ENCODE measurements at regions not wholly inside any gene's neighbourhood (a gene's known extent, or its start where the extent isn't known, plus 50 kb on each side); places are given as distances from the start of the nearest gene placed in this dataset.

GRCh38 chr4:125022855-125023501, 291.8 kb upstream of the FAT4 start:
- in situ Hi-C loops (cut with MboI; ENCODE audit: low sequenced_read_pairs) (no loop called here), intact Hi-C loops (cut with micrococcal nuclease) (no loop called here), dilution Hi-C loops (cut with HindIII; ENCODE audit: low sequenced_read_pairs, unreplicated experiment) (no loop called here)
- Histone ChIP-seq H4K5ac (ENCODE audit: low read depth, low read length) (no peak overlapping the region), H4K91ac (ENCODE audit: insufficient read depth, low read depth, low read length) (no peak overlapping the region), H3K4me2 (ENCODE audit: low read depth, low read length) (no peak overlapping the region), H4K8ac (ENCODE audit: low read depth in 2 of 2, low read length in 2 of 2) (no peak overlapping the region), H3K18ac (ENCODE audit: low read depth, low read length) (no peak overlapping the region), H3K36me3 (ENCODE audit: control insufficient read depth, insufficient read depth, low read length) (no peaks in the 10 kb centered on the region), H3K27ac (ENCODE audit: insufficient read depth, low read length) (no peak overlapping the region), H2BK5ac (ENCODE audit: low read depth, low read length, poor library complexity, severe bottlenecking) (no peak overlapping the region), H3K79me1 (ENCODE audit: low read depth in 1 of 2, low read length in 2 of 2) (no peaks in the 10 kb centered on the region), H3K4ac (ENCODE audit: low read depth, low read length) (no peak overlapping the region), H3K9ac (ENCODE audit: low read depth, low read length) (no peak overlapping the region), H2BK120ac (ENCODE audit: low read depth, low read length) (no peak overlapping the region), H3K56ac (ENCODE audit: extremely low read depth, insufficient read depth, low read length) (no peak overlapping the region), H3K9me1 (ENCODE audit: insufficient read depth, low read length) (no peaks in the 10 kb centered on the region), H2AK5ac (ENCODE audit: low read depth, low read length) (no peak overlapping the region), H2BK15ac (ENCODE audit: low read depth, low read length) (no peak overlapping the region), H3K27me3 (ENCODE audit: control insufficient read depth, insufficient read depth, low read length) (no peaks in the 10 kb centered on the region), H3K14ac (replicated peaks; ENCODE audit: low read depth, low read length) (no peak overlapping the region), H3K4me3 (ENCODE audit: insufficient read depth, low read depth, low read length) (no peak overlapping the region), H3K4me1 (ENCODE audit: control insufficient read depth, insufficient read depth, low read length) (no peaks in the 10 kb centered on the region), H3K23ac (ENCODE audit: low read depth, low read length) (no peak overlapping the region), H2AK9ac (replicated peaks; ENCODE audit: low read depth, low read length, poor library complexity) (no peak overlapping the region), H3K9me3 (ENCODE audit: control insufficient read depth, insufficient read depth, low read length) (no peaks in the 10 kb centered on the region), H2BK20ac (ENCODE audit: low read depth, low read length) (no peak overlapping the region), H4K20me1 (ENCODE audit: insufficient read depth, low read length) (no peaks in the 10 kb centered on the region), H2AFZ (replicated peaks; ENCODE audit: low read length, poor library complexity) (no peak overlapping the region)
- CTCF ChIA-PET: no interaction called here
- no peak for DNase-seq
- no peak for ATAC-seq (ENCODE audit: low read depth)
- no peak for TF ChIP-seq RCOR1 (IDR thresholded peaks at IDR 0.05; ENCODE audit: insufficient replicate concordance, low read length)
- TF ChIP-seq CTCF (conservative IDR thresholded peaks at IDR 0.05; ENCODE audit: low read depth, low read length): no peak
- TF ChIP-seq CEBPB (IDR thresholded peaks at IDR 0.05; ENCODE audit: low read depth, low read length): no peak
- no peak for TF ChIP-seq MXI1 (IDR thresholded peaks at IDR 0.05; ENCODE audit: borderline replicate concordance, low read depth, low read length)
- no peak for TF ChIP-seq RFX5 (IDR thresholded peaks at IDR 0.05; ENCODE audit: low read depth, low read length)
- no peak for TF ChIP-seq MAZ (IDR thresholded peaks at IDR 0.05; ENCODE audit: borderline replicate concordance, low read depth, low read length)
- TF ChIP-seq MAFK (IDR thresholded peaks at IDR 0.05; ENCODE audit: low read depth, low read length): no peak
- no peak for TF ChIP-seq SMC3 (IDR thresholded peaks at IDR 0.05; ENCODE audit: low read depth, low read length)
- TF ChIP-seq POLR2A (IDR thresholded peaks at IDR 0.05; ENCODE audit: low read depth, low read length): no peak
- TF ChIP-seq ELK1 (IDR thresholded peaks at IDR 0.05; ENCODE audit: borderline replicate concordance, low read depth, low read length): no peak
- no peak for TF ChIP-seq RAD21 (IDR thresholded peaks at IDR 0.05; ENCODE audit: low read length)
- TF ChIP-seq USF2 (IDR thresholded peaks at IDR 0.05; ENCODE audit: low read depth, low read length): no peak
- TF ChIP-seq FOS (IDR thresholded peaks at IDR 0.05; ENCODE audit: low read depth, low read length): no peak
- no peak for TF ChIP-seq NFE2L2 (IDR thresholded peaks at IDR 0.05; ENCODE audit: low read depth, low read length)
- POLR2A ChIA-PET (ENCODE audit: unreplicated experiment): no interaction called here
- BruUV-seq (replicated peaks): no TSS peak
- WGBS, 2 experiments (ENCODE audit: extremely low coverage in 2 of 2, insufficient read length in 1 of 2): 100% methylated on average over 3 of the region's 6 CpGs; no CpG with 5 or more reads in 1 of the 2 experiments

All from IMR-90 (cell line).